GM12878 (cell line): ENCODE measurements at regions not wholly inside any gene's neighbourhood (a gene's known extent, or its start where the extent isn't known, plus 50 kb on each side); places are given as distances from the start of the nearest gene placed in this dataset.

Experiments used
- ATAC-seq: fragments of 200-7000 bp; cut with Tn5 transposase; 3 replicates; pipeline ENCODE4 v1.9.1; 2020; ENCODE audit warnings: mild to moderate bottlenecking, moderate library complexity
- BruUV-seq: library from RNA; stranded (reverse); fragments of 400-500 nt; replicated peaks from 2 replicates; lab custom pipeline; 2021; lab: Mats Ljungman, UMichigan
- CTCF ChIA-PET: fragments of 300-600 bp; sonication (Branson Sonifier 250); formaldehyde crosslinking; extraction: SDS; loops from one replicate; lab custom pipeline; 2021; ENCODE audit warnings: inconsistent platforms; lab: Yijun Ruan, JAX
- POLR2A ChIA-PET: fragments of 350-600 bp; formaldehyde crosslinking; extraction: SDS; loops from one replicate; lab custom pipeline; 2021; ENCODE audit warnings: inconsistent platforms; lab: Charles Lee
- RAD21 ChIA-PET: fragments of 300-600 bp; sonication (Branson Sonifier 250); formaldehyde crosslinking; loops from one replicate; lab custom pipeline; 2023; ENCODE audit warnings: antibody characterized with exemption; ENCODE audit not compliant: unreplicated experiment; lab: Charles Lee
- SMC1A ChIA-PET: fragments of 300-600 bp; sonication (Branson Sonifier 250); formaldehyde crosslinking; loops from one replicate; lab custom pipeline; 2023; ENCODE audit not compliant: unreplicated experiment, uncharacterized antibody; lab: Charles Lee
- DNase-seq: peaks from one replicate; pipeline ENCODE4 v3.0.0-alpha.2; 2011; ENCODE audit warnings: low read depth, low spot score
- FAIRE-seq: peaks from 3 replicates; lab custom pipeline; 2011; peaks lifted over from hg19 to GRCh38; lab: Jason Lieb, UNC
- H2AFZ ChIP-seq: 2 replicates; pipeline ENCODE4 v1.6.0; 2011; ENCODE audit warnings: low read depth, low read length, control low read depth; ENCODE audit not compliant: control insufficient read depth
- H3K27ac ChIP-seq: 2 replicates; pipeline ENCODE4 v1.5.1; 2011; ENCODE audit warnings: control low read depth; ENCODE audit not compliant: control insufficient read depth, insufficient read depth
- H3K27me3 ChIP-seq, 2 experiments: replicated peaks in 1 of 2; 2 replicates each; pipeline versions ENCODE4 v1.6.0 to v1.6.1; 2011; ENCODE audit warnings: low read length in 1 of 2; ENCODE audit not compliant: control insufficient read depth in 2 of 2, insufficient read depth in 2 of 2
- H3K36me3 ChIP-seq, 2 experiments: 2 replicates each; pipeline ENCODE4 v1.5.1; 2011; ENCODE audit warnings: low read length in 1 of 2; ENCODE audit not compliant: control insufficient read depth in 2 of 2, insufficient read depth in 2 of 2
- H3K4me1 ChIP-seq: 2 replicates; pipeline ENCODE4 v1.6.1; 2011; ENCODE audit warnings: mild to moderate bottlenecking, low read length, moderate library complexity, mixed read lengths; ENCODE audit not compliant: control insufficient read depth, insufficient read depth
- H3K4me2 ChIP-seq: 2 replicates; pipeline ENCODE4 v1.6.0; 2011; ENCODE audit warnings: control low read depth; ENCODE audit not compliant: control insufficient read depth, insufficient read depth
- H3K4me3 ChIP-seq: fragments of 200-600 bp; sonication (generic); 2 replicates; pipeline ENCODE4 v1.5.1; 2016
- H3K79me2 ChIP-seq: 2 replicates; pipeline ENCODE4 v1.6.0; 2011; ENCODE audit warnings: low read length; ENCODE audit not compliant: control insufficient read depth, insufficient read depth
- H3K9ac ChIP-seq: 2 replicates; pipeline ENCODE4 v1.8.0; 2011; ENCODE audit warnings: low read length, control low read depth, mixed read lengths; ENCODE audit not compliant: control insufficient read depth, insufficient read depth
- H3K9me3 ChIP-seq: replicated peaks from 3 replicates; pipeline ENCODE4 v1.5.1; 2011; ENCODE audit warnings: mild to moderate bottlenecking, low read length; ENCODE audit not compliant: control insufficient read depth, insufficient read depth
- H4K20me1 ChIP-seq: 2 replicates; pipeline ENCODE4 v1.6.0; 2011; ENCODE audit not compliant: control insufficient read depth, insufficient read depth
- ATF7 ChIP-seq: fragments of 450-650 bp; IDR thresholded peaks from 2 replicates; pipeline ENCODE4 v1.6.1; 2016; ENCODE audit warnings: low read depth, mild to moderate bottlenecking
- IKZF1 ChIP-seq: fragments of 450-650 bp; conservative IDR thresholded peaks from 2 replicates; pipeline ENCODE4 v1.6.1; 2017; ENCODE audit warnings: antibody characterized with exemption, mild to moderate bottlenecking
- IKZF2 ChIP-seq, 2 experiments: fragments of 450-650 bp; IDR thresholded peaks; 2 replicates each; pipeline ENCODE4 v1.6.1; 2017; ENCODE audit warnings: mild to moderate bottlenecking in 2 of 2, moderate library complexity in 2 of 2
- SPI1 ChIP-seq: IDR thresholded peaks from 2 replicates; pipeline ENCODE4 v1.6.1; 2011; ENCODE audit warnings: low read depth, mild to moderate bottlenecking, low read length, moderate library complexity, borderline replicate concordance; ENCODE audit not compliant: insufficient read depth
- WGBS: methylation state at CpG from one replicate; pipeline ENCODE4 v1.1.6; 2016; ENCODE audit warnings: low lambda C conversion rate; ENCODE audit not compliant: insufficient replicate concordance, insufficient coverage; ENCODE audit errors: missing lambda C conversion rate; 5-methylcytosine and 5-hydroxymethylcytosine counted together
- in situ Hi-C: fragments of 300-500 bp; cut with MboI; formaldehyde crosslinking; loops from 9 replicates; pipeline ENCODE4 v1.14.3; 2018; ENCODE audit warnings: mixed read lengths
- intact Hi-C: fragments of 100-400 bp; cut with micrococcal nuclease; formaldehyde crosslinking; loops from one replicate; pipeline ENCODE4 v1.14.2; 2022; ENCODE audit not compliant: unreplicated experiment
- TF ChIP-seq, protein P1 (sequence below): IDR thresholded peaks from 2 replicates; pipeline ENCODE4 v1.6.1; 2012; ENCODE audit warnings: low read depth, low read length, improper control_type of control experiment
- TF ChIP-seq, protein P2 (sequence below): fragments of 450-650 bp; IDR thresholded peaks from 2 replicates; pipeline ENCODE4 v1.6.1; 2017; ENCODE audit warnings: low read depth, mild to moderate bottlenecking, moderate library complexity
- TF ChIP-seq, protein P3 (sequence below): fragments of 450-650 bp; IDR thresholded peaks from 2 replicates; pipeline ENCODE4 v1.6.1; 2017; ENCODE audit warnings: mild to moderate bottlenecking, moderate library complexity

DNA sequence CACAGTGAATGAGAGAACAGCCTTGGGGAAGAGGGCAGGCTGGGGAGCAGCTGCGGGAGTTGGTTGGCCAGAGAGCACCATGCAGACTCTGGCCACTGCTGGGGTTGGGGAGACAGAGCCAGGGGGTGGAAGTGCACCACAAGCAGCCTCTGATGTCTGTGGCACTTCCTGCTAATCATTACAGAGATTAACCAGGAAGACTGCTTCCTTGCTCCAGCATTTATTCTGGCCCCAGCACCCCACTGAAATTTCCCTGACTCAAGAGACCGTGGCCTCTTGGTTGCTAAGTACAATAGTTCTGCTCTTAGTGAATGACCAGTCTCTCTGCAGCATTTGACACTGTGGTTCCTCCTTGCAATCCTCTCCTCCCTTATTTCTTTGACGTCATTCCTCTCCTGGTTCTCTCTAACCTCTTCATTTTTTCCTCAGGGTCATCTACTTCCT lies 266.2 kb upstream of the ROPN1 start:
- FAIRE-seq (no peak), ATAC-seq (peak; percentile 36), DNase-seq (no peak)
- H3K27ac ChIP-seq = no peak overlapping the region
- H3K27me3 ChIP-seq = no peaks in the 10 kb centered on the region; a peak in 1 of 4 replicates
- no peaks in the 10 kb centered on the region; the same call in 1 of the 2 replicates for H3K4me1 ChIP-seq
- H2AFZ ChIP-seq = no peak overlapping the region; the same call in 1 of the 2 replicates
- SMC1A ChIA-PET = interaction anchor here (1.4 to 2.2 kb wide), 2 partner anchors 50 to 57 kb away, joined by 4 to 15 read pairs; no protein-coding TSS in a partner anchor
- no peaks in the 10 kb centered on the region for H3K36me3 ChIP-seq
- CTCF ChIA-PET = interaction anchor here (0.6 to 1.3 kb wide), 2 partner anchors 11 to 17 kb away, joined by 3 to 4 read pairs; no protein-coding TSS in a partner anchor
- no peak overlapping the region for H3K4me3 ChIP-seq
- BruUV-seq = no TSS peak
- RAD21 ChIA-PET = interaction anchor here (1.6 kb wide), 1 partner anchor 50 kb away, joined by 10 read pairs; no protein-coding TSS in a partner anchor
- in situ Hi-C loops = no loop called here
- POLR2A ChIA-PET = no interaction called here
- H3K4me2 ChIP-seq = no peak overlapping the region
- H3K9ac ChIP-seq = no peak overlapping the region
- WGBS = 21% methylated on average over 3 of the region's 3 CpGs
- peak; percentile 43; the same call in 1 of the 2 replicates for TF ChIP-seq ATF7
- TF ChIP-seq, protein P1, sequence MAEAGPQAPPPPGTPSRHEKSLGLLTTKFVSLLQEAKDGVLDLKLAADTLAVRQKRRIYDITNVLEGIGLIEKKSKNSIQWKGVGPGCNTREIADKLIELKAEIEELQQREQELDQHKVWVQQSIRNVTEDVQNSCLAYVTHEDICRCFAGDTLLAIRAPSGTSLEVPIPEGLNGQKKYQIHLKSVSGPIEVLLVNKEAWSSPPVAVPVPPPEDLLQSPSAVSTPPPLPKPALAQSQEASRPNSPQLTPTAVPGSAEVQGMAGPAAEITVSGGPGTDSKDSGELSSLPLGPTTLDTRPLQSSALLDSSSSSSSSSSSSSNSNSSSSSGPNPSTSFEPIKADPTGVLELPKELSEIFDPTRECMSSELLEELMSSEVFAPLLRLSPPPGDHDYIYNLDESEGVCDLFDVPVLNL = no peak
- TF ChIP-seq, all 136 proteins: peak for 1
- Histone ChIP-seq H3K79me2 (no peaks in the 10 kb centered on the region), H3K9me3 (no peaks in the 10 kb centered on the region), H4K20me1 (no peaks in the 10 kb centered on the region)
- intact Hi-C loops = no loop called here

DNA sequence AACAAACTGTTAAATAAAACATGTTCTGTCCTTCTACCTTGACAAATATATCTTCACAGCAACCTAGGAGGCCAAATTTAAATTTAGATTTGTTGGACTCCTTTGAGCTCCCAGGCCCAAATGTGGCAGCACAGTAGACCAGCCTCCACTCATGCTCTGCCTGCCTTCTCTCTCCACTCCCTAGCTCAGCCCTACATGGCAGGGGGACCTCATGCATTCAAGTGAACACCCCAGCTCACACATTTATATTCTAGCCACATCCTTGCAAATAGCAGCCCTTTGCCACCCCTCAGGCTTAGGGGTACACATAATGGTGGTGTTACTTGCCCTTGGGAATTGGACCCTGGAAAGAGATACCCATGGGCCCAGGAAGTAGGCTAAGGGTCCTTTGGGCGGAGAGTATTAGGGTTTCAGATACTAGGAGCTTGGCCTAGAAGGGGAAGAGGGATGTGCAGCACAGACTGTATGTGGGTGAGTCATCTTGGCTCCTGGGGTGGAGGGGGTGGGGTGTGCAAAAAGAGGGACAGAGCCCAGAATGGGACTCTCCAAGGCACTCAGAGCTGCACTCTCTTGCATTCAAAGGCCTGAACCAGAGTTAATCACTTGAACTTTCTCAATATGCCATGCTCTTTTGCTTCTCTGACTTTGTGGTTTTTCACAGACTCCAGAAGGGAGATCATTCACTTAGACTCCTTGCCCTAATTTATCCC lies 268.4 kb upstream of the ROPN1 start:
- intact Hi-C loops (no loop called here), in situ Hi-C loops (no loop called here)
- H3K4me3 ChIP-seq = no peak overlapping the region
- no peak overlapping the region for H3K27ac ChIP-seq
- H3K36me3 ChIP-seq = no peaks in the 10 kb centered on the region
- ATAC-seq (peak; percentile 71), DNase-seq (no peak), FAIRE-seq (peak; percentile 57)
- no peaks in the 10 kb centered on the region for H4K20me1 ChIP-seq
- RAD21 ChIA-PET = interaction anchor here (0.9 to 2.0 kb wide), 5 partner anchors 11 to 180 kb away, joined by 3 to 10 read pairs (median 4); no protein-coding TSS in a partner anchor
- no peaks in the 10 kb centered on the region; the same call in 1 of the 2 replicates for H3K4me1 ChIP-seq
- no TSS peak for BruUV-seq
- WGBS = 40% methylated on average over 1 of the region's 1 CpG
- H3K9me3 ChIP-seq = no peaks in the 10 kb centered on the region
- H2AFZ ChIP-seq = no peak overlapping the region
- no peaks in the 10 kb centered on the region for H3K79me2 ChIP-seq
- no peak overlapping the region for H3K9ac ChIP-seq
- no peaks in the 10 kb centered on the region for H3K27me3 ChIP-seq
- H3K4me2 ChIP-seq = no peak overlapping the region
- SMC1A ChIA-PET = interaction anchor here (1.7 to 3.2 kb wide), 4 partner anchors 10 to 52 kb away, joined by 5 to 17 read pairs (median 10); no protein-coding TSS in a partner anchor
- CTCF ChIA-PET = interaction anchor here (0.7 to 5.9 kb wide), 5 partner anchors 13 to 300 kb away, joined by 3 to 32 read pairs (median 3); no protein-coding TSS in a partner anchor
- POLR2A ChIA-PET = interaction anchor here (0.6 to 2.4 kb wide), 2 partner anchors 51 to 52 kb away, joined by 3 to 6 read pairs; no protein-coding TSS in a partner anchor
- TF ChIP-seq, protein P2, sequence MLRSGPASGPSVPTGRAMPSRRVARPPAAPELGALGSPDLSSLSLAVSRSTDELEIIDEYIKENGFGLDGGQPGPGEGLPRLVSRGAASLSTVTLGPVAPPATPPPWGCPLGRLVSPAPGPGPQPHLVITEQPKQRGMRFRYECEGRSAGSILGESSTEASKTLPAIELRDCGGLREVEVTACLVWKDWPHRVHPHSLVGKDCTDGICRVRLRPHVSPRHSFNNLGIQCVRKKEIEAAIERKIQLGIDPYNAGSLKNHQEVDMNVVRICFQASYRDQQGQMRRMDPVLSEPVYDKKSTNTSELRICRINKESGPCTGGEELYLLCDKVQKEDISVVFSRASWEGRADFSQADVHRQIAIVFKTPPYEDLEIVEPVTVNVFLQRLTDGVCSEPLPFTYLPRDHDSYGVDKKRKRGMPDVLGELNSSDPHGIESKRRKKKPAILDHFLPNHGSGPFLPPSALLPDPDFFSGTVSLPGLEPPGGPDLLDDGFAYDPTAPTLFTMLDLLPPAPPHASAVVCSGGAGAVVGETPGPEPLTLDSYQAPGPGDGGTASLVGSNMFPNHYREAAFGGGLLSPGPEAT = peak; percentile 25; the same call in 1 of the 2 replicates
- TF ChIP-seq, protein P3, sequence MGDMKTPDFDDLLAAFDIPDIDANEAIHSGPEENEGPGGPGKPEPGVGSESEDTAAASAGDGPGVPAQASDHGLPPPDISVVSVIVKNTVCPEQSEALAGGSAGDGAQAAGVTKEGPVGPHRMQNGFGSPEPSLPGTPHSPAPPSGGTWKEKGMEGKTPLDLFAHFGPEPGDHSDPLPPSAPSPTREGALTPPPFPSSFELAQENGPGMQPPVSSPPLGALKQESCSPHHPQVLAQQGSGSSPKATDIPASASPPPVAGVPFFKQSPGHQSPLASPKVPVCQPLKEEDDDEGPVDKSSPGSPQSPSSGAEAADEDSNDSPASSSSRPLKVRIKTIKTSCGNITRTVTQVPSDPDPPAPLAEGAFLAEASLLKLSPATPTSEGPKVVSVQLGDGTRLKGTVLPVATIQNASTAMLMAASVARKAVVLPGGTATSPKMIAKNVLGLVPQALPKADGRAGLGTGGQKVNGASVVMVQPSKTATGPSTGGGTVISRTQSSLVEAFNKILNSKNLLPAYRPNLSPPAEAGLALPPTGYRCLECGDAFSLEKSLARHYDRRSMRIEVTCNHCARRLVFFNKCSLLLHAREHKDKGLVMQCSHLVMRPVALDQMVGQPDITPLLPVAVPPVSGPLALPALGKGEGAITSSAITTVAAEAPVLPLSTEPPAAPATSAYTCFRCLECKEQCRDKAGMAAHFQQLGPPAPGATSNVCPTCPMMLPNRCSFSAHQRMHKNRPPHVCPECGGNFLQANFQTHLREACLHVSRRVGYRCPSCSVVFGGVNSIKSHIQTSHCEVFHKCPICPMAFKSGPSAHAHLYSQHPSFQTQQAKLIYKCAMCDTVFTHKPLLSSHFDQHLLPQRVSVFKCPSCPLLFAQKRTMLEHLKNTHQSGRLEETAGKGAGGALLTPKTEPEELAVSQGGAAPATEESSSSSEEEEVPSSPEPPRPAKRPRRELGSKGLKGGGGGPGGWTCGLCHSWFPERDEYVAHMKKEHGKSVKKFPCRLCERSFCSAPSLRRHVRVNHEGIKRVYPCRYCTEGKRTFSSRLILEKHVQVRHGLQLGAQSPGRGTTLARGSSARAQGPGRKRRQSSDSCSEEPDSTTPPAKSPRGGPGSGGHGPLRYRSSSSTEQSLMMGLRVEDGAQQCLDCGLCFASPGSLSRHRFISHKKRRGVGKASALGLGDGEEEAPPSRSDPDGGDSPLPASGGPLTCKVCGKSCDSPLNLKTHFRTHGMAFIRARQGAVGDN = peak; percentile 53; the same call in 1 of the 2 replicates
- TF ChIP-seq IKZF2 (IDR thresholded peaks at IDR 0.05) (peak; percentile 32 to 59; a peak in 2 of 4 replicates), IKZF1 (peak; percentile 32; the same call in 1 of the 2 replicates), SPI1 (peak; percentile 35; the same call in 1 of the 2 replicates)
